ENCODE measurements at regions not wholly inside any gene's neighbourhood (a gene's known extent, or its start where the extent isn't known, plus 50 kb on each side); places are given as distances from the start of the nearest gene placed in this dataset.

DNA sequence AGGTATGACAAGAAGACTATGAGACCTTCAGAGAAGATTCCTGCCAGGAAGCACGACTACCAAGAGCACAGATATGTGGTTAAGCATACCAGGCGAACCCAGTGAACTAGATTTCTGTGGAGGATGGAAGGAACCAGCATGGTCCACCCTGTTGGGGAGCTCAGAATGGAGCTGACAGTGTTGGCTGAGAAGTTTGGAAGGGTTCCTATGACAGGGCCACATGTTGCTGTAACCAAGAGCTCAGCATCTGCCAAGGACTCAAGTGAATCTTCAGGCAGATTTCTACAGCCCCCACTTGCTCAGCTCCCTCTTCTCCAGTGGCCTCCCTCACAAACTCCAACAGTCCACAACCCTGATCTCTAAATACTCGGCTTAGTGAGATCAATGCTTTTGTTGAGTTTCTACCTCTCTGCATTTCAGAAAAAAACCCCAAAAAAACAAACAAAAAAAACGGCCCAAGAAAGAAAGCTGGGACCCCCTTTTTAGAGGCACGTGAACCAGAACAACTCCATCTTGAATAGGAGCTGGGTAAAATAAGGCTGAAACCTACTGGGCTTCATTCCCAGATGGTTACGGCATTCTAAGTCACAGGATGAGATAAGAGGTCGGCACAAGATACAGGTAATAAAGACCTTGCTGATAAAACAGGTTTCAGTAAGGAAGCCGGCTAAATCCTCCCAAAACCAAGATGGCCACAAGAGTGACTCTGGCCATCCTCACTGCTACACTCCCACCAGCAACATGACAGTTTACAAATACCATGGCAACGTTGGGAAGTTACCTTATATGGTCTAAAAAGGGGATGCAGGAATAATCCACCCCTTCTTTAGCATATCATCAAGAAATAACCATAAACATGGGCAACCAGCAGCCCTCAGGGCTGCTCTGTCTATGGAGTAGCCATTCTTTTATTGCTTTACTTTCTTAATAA is 691.1 kb downstream of the UQCRFS1 start:
- TF ChIP-seq REST (IDR thresholded peaks at IDR 0.05; ENCODE audit: insufficient replicate concordance, low read depth) (no peak), CTCF (IDR thresholded peaks at IDR 0.05; ENCODE audit: insufficient read depth, low read length) (no peak), POLR2AphosphoS5 (IDR thresholded peaks at IDR 0.05; ENCODE audit: low read depth) (no peak)
